Chondrocyte (in vitro differentiated cells): ENCODE measurements at regions not wholly inside any gene's neighbourhood (a gene's known extent, or its start where the extent isn't known, plus 50 kb on each side); places are given as distances from the start of the nearest gene placed in this dataset.
A peak's percentile ranks its signal among the peaks of the same experiment; 100 is the strongest.
"Not testable (repeated sequence)": the region's sequence is repeated elsewhere in the genome, so short reads cannot be mapped to it uniquely, and the experiment has no call there.

ENCODE experiments used
- DNase-seq: peaks from one replicate; pipeline ENCODE4 v3.0.0; 2021; ENCODE audit warnings: mixed read lengths, low spot score
- H3K27ac Mint-ChIP-seq: one replicate; pipeline ENCODE4 v1.8.0; 2021; ENCODE audit warnings: mild to moderate bottlenecking, moderate library complexity, mixed read lengths; ENCODE audit not compliant: unreplicated experiment
- H3K27me3 Mint-ChIP-seq: 2 replicates; pipeline ENCODE4 v1.8.0; 2021; ENCODE audit warnings: low read depth, mixed read lengths
- H3K36me3 Mint-ChIP-seq: 2 replicates; pipeline ENCODE4 v1.8.0; 2021; ENCODE audit warnings: low read depth, mixed read lengths
- H3K4me1 Mint-ChIP-seq: 2 replicates; pipeline ENCODE4 v1.8.0; 2021; ENCODE audit warnings: low read depth, mild to moderate bottlenecking, mixed read lengths
- H3K4me3 Mint-ChIP-seq: one replicate; pipeline ENCODE4 v1.8.0; 2021; ENCODE audit warnings: mild to moderate bottlenecking, moderate library complexity, mixed read lengths; ENCODE audit not compliant: unreplicated experiment
- H3K9me3 Mint-ChIP-seq: 2 replicates; pipeline ENCODE4 v1.8.0; 2021; ENCODE audit warnings: low read depth, mixed read lengths
- CTCF ChIP-seq: fragments of 200-600 bp; sonication (generic); IDR thresholded peaks from 2 replicates; pipeline ENCODE4 v1.5.0; 2021; ENCODE audit warnings: antibody characterized with exemption, mild to moderate bottlenecking, moderate library complexity

GRCh38 chr20:48333707-48334106, 494.1 kb downstream of the PREX1 start:
- no peak overlapping the region for H3K27ac Mint-ChIP-seq
- H3K36me3 Mint-ChIP-seq: no peaks in the 10 kb centered on the region
- no peaks in the 10 kb centered on the region for H3K9me3 Mint-ChIP-seq
- peaks cover 26% of the 10 kb centered on the region for H3K4me1 Mint-ChIP-seq
- no peak for TF ChIP-seq CTCF
- H3K27me3 Mint-ChIP-seq: peaks cover 13% of the 10 kb centered on the region
- DNase-seq: no peak
- H3K4me3 Mint-ChIP-seq: no peak overlapping the region

GRCh38 chr20:48332555-48332954, 495.2 kb downstream of the PREX1 start:
- peaks cover 30% of the 10 kb centered on the region for H3K4me1 Mint-ChIP-seq
- H3K9me3 Mint-ChIP-seq: no peaks in the 10 kb centered on the region
- H3K4me3 Mint-ChIP-seq: no peak overlapping the region
- no peak overlapping the region for H3K27ac Mint-ChIP-seq
- TF ChIP-seq CTCF: no peak
- H3K36me3 Mint-ChIP-seq: no peaks in the 10 kb centered on the region
- peaks cover 16% of the 10 kb centered on the region for H3K27me3 Mint-ChIP-seq
- DNase-seq: no peak

GRCh38 chr20:48331518-48332286, 496.1 kb downstream of the PREX1 start:
- no peak overlapping the region for H3K27ac Mint-ChIP-seq

GRCh38 chr20:48329676-48330664, 497.8 kb downstream of the PREX1 start:
- TF ChIP-seq CTCF: peak; percentile 69
- no peak overlapping the region for H3K4me3 Mint-ChIP-seq
- no peaks in the 10 kb centered on the region for H3K36me3 Mint-ChIP-seq
- H3K27me3 Mint-ChIP-seq: peaks cover 25% of the 10 kb centered on the region
- no peak for DNase-seq
- no peaks in the 10 kb centered on the region for H3K9me3 Mint-ChIP-seq
- H3K4me1 Mint-ChIP-seq: peaks cover 22% of the 10 kb centered on the region
- peak overlapping the region; percentile 13 for H3K27ac Mint-ChIP-seq

More at GRCh38 chr20:48331518-48332286, 496.1 kb downstream of the PREX1 start:
- Mint-ChIP-seq H3K4me1 (peaks cover 27% of the 10 kb centered on the region), H3K27me3 (peaks cover 16% of the 10 kb centered on the region), H3K36me3 (no peaks in the 10 kb centered on the region), H3K9me3 (no peaks in the 10 kb centered on the region), H3K4me3 (no peak overlapping the region)
- TF ChIP-seq CTCF: no peak
- DNase-seq: no peak

GRCh38 chr20:48329031-48329615, 498.7 kb downstream of the PREX1 start:
- Mint-ChIP-seq H3K36me3 (no peaks in the 10 kb centered on the region), H3K27me3 (peaks cover 26% of the 10 kb centered on the region), H3K4me3 (no peak overlapping the region), H3K9me3 (no peaks in the 10 kb centered on the region), H3K4me1 (peaks cover 22% of the 10 kb centered on the region), H3K27ac (no peak overlapping the region)
- no peak for DNase-seq
- no peak for TF ChIP-seq CTCF

GRCh38 chr20:48327848-48328247, 500.0 kb downstream of the PREX1 start:
- not testable (repeated sequence) for H3K4me3 Mint-ChIP-seq, H3K36me3 Mint-ChIP-seq, H3K27ac Mint-ChIP-seq, DNase-seq, H3K9me3 Mint-ChIP-seq
- Mint-ChIP-seq H3K4me1 (peaks cover 22% of the 10 kb centered on the region), H3K27me3 (peaks cover 24% of the 10 kb centered on the region)
